ENCODE measurements at regions not wholly inside any gene's neighbourhood (a gene's known extent, or its start where the extent isn't known, plus 50 kb on each side); places are given as distances from the start of the nearest gene placed in this dataset.

- H3K4me2 ChIP-seq (ENCODE audit: low read length), result no peak overlapping the region
- no peak overlapping the region for H3K4me3 ChIP-seq (ENCODE audit: low read length)
- peaks cover 58% of the 10 kb centered on the region for H3K27me3 ChIP-seq (ENCODE audit: low read depth, low read length)
- no peak for TF ChIP-seq CTCF (IDR thresholded peaks at IDR 0.05; ENCODE audit: low read depth, low read length)
- TF ChIP-seq EZH2phosphoT487 (IDR thresholded peaks at IDR 0.05; ENCODE audit: low read depth), result no peak
- no peaks in the 10 kb centered on the region for H3K9me3 ChIP-seq (ENCODE audit: insufficient read depth, low read length)
- no peaks in the 10 kb centered on the region for H3K36me3 ChIP-seq (replicated peaks; ENCODE audit: low read depth, low read length)
- H2AFZ ChIP-seq (ENCODE audit: low read depth, low read length), result no peak overlapping the region
- no peak overlapping the region for H3K27ac ChIP-seq (ENCODE audit: low read length)
- no peak overlapping the region for H3K9ac ChIP-seq (ENCODE audit: low read length)
- H3K79me2 ChIP-seq (ENCODE audit: low read length), result no peaks in the 10 kb centered on the region
- H3K4me1 ChIP-seq (ENCODE audit: low read length), result peaks cover 5% of the 10 kb centered on the region; the same call in 1 of the 2 replicates
- no peaks in the 10 kb centered on the region for H4K20me1 ChIP-seq (ENCODE audit: insufficient read depth, low read length)
Observed at GRCh38 chr12:45623940-45624339, 105.6 kb upstream of the ARID2 start.

- Histone ChIP-seq H3K27me3 (ENCODE audit: low read depth, low read length) (peaks cover 66% of the 10 kb centered on the region), H3K27ac (ENCODE audit: low read length) (no peak overlapping the region), H3K4me1 (ENCODE audit: low read length) (peaks cover 22% of the 10 kb centered on the region), H3K9me3 (ENCODE audit: insufficient read depth, low read length) (no peaks in the 10 kb centered on the region), H3K4me2 (ENCODE audit: low read length) (no peak overlapping the region), H3K36me3 (replicated peaks; ENCODE audit: low read depth, low read length) (no peaks in the 10 kb centered on the region), H3K79me2 (ENCODE audit: low read length) (no peaks in the 10 kb centered on the region), H4K20me1 (ENCODE audit: insufficient read depth, low read length) (peaks cover 10% of the 10 kb centered on the region), H2AFZ (ENCODE audit: low read depth, low read length) (no peak overlapping the region), H3K9ac (ENCODE audit: low read length) (no peak overlapping the region), H3K4me3 (ENCODE audit: low read length) (no peak overlapping the region)
- no peak for TF ChIP-seq CTCF (IDR thresholded peaks at IDR 0.05; ENCODE audit: low read depth, low read length)
- no peak for TF ChIP-seq EZH2phosphoT487 (IDR thresholded peaks at IDR 0.05; ENCODE audit: low read depth)
Observed at GRCh38 chr12:45626965-45627364, 102.5 kb upstream of the ARID2 start.

- Histone ChIP-seq H3K27me3 (ENCODE audit: low read depth, low read length) (peaks cover 66% of the 10 kb centered on the region), H3K9me3 (ENCODE audit: insufficient read depth, low read length) (no peaks in the 10 kb centered on the region), H3K79me2 (ENCODE audit: low read length) (no peaks in the 10 kb centered on the region), H4K20me1 (ENCODE audit: insufficient read depth, low read length) (peaks cover 13% of the 10 kb centered on the region), H3K4me1 (ENCODE audit: low read length) (peaks cover 22% of the 10 kb centered on the region), H3K27ac (ENCODE audit: low read length) (no peak overlapping the region), H3K4me2 (ENCODE audit: low read length) (no peak overlapping the region), H2AFZ (ENCODE audit: low read depth, low read length) (no peak overlapping the region), H3K4me3 (ENCODE audit: low read length) (no peak overlapping the region), H3K36me3 (replicated peaks; ENCODE audit: low read depth, low read length) (no peaks in the 10 kb centered on the region), H3K9ac (ENCODE audit: low read length) (no peak overlapping the region)
- TF ChIP-seq EZH2phosphoT487 (IDR thresholded peaks at IDR 0.05; ENCODE audit: low read depth) (no peak), CTCF (IDR thresholded peaks at IDR 0.05; ENCODE audit: low read depth, low read length) (0 out of 2 replicates have a peak, but pooled peaks have one; percentile 5)
Observed at GRCh38 chr12:45627407-45628069, 102.0 kb upstream of the ARID2 start.

GRCh38 chr12:45629292-45629691 lies 100.2 kb upstream of the ARID2 start:
- no peak for TF ChIP-seq EZH2phosphoT487 (IDR thresholded peaks at IDR 0.05; ENCODE audit: low read depth)
- TF ChIP-seq CTCF (IDR thresholded peaks at IDR 0.05; ENCODE audit: low read depth, low read length), result no peak
- H3K79me2 ChIP-seq (ENCODE audit: low read length), result no peaks in the 10 kb centered on the region
- no peak overlapping the region for H3K9ac ChIP-seq (ENCODE audit: low read length)
- no peak overlapping the region for H2AFZ ChIP-seq (ENCODE audit: low read depth, low read length)
- H3K27ac ChIP-seq (ENCODE audit: low read length), result no peak overlapping the region
- peaks cover 65% of the 10 kb centered on the region for H3K27me3 ChIP-seq (ENCODE audit: low read depth, low read length)
- H3K36me3 ChIP-seq (replicated peaks; ENCODE audit: low read depth, low read length), result no peaks in the 10 kb centered on the region
- peaks cover 13% of the 10 kb centered on the region for H4K20me1 ChIP-seq (ENCODE audit: insufficient read depth, low read length)
- H3K4me3 ChIP-seq (ENCODE audit: low read length), result no peak overlapping the region
- H3K4me2 ChIP-seq (ENCODE audit: low read length), result no peak overlapping the region
- H3K9me3 ChIP-seq (ENCODE audit: insufficient read depth, low read length), result no peaks in the 10 kb centered on the region
- peaks cover 34% of the 10 kb centered on the region for H3K4me1 ChIP-seq (ENCODE audit: low read length)
